GM20000 (cell line): ENCODE measurements at regions not wholly inside any gene's neighbourhood (a gene's known extent, or its start where the extent isn't known, plus 50 kb on each side); places are given as distances from the start of the nearest gene placed in this dataset.

Source experiments
- DNase-seq: peaks from one replicate; pipeline ENCODE4 v3.0.0; 2012; ENCODE audit warnings: low spot score
- CTCF ChIP-seq: IDR thresholded peaks from 2 replicates; pipeline ENCODE4 v1.5.1; 2012; ENCODE audit warnings: mild to moderate bottlenecking, control low read depth; ENCODE audit errors: extremely low read depth, missing control alignments

GRCh38 chr6:69623357-69623756, 173.5 kb downstream of the LMBRD1 start:
- TF ChIP-seq CTCF = no peak

GRCh38 chr6:69622924-69623323, 173.9 kb downstream of the LMBRD1 start:
- no peak for TF ChIP-seq CTCF
- no peak for DNase-seq

More at GRCh38 chr6:69623357-69623756, 173.5 kb downstream of the LMBRD1 start:
- DNase-seq = no peak

GRCh38 chr6:69622230-69622629, 174.6 kb downstream of the LMBRD1 start:
- DNase-seq = no peak
- TF ChIP-seq CTCF = no peak

- no peak for DNase-seq
- no peak for TF ChIP-seq CTCF
These were observed 179.6 kb downstream of the LMBRD1 start for GRCh38 chr6:69617163-69617562.

GRCh38 chr6:69609836-69610472, 186.9 kb downstream of the LMBRD1 start:
- no peak for TF ChIP-seq CTCF
- no peak for DNase-seq

- DNase-seq = no peak
- no peak for TF ChIP-seq CTCF
These were observed 195.7 kb downstream of the LMBRD1 start for GRCh38 chr6:69601132-69601531.

- no peak for TF ChIP-seq CTCF
- DNase-seq = no peak
These were observed 202.4 kb downstream of the LMBRD1 start for GRCh38 chr6:69594405-69594804.
